ENCODE measurements at regions not wholly inside any gene's neighbourhood (a gene's known extent, or its start where the extent isn't known, plus 50 kb on each side); places are given as distances from the start of the nearest gene placed in this dataset.
A peak's percentile ranks its signal among the peaks of the same experiment; 100 is the strongest.

DNA sequence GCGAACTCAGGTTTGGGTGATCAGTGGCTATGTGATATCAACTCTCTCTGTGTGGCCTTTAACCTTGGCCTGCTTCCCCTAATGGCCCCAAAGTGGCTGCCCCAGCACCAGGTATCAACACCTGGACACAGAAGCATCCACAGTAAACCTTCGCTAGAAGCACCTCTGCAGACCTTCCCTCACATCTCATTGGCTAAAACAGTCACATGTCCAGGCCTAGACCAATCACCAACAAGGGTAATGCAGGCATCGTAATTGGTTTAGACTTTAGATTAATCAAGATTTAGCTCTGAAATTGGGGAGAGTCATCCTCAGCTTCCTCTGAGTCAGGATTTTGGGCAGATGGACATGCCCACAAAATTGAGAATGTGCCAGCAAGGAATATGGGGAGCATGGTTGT is 92.5 kb upstream of the MYL2 start:
- H4K8ac ChIP-seq (ENCODE audit: extremely low read depth, insufficient read depth, low read length), result no peak overlapping the region
- H3K79me1 ChIP-seq (ENCODE audit: low read depth, low read length), result no peaks in the 10 kb centered on the region
- no peaks in the 10 kb centered on the region for H3K4me1 ChIP-seq (replicated peaks in 1 of 4; ENCODE audit: control insufficient read depth in 3 of 4, insufficient read depth in 4 of 4, low read length in 3 of 4)
- H3K56ac ChIP-seq (replicated peaks; ENCODE audit: insufficient read length, low read depth, low read length), result no peak overlapping the region
- no peak overlapping the region for H3K23ac ChIP-seq (ENCODE audit: insufficient read length)
- no peaks in the 10 kb centered on the region for H3K79me2 ChIP-seq (ENCODE audit: control insufficient read depth in 1 of 2, insufficient read depth in 2 of 2, low read length in 2 of 2)
- ChIA-PET CTCF (ENCODE audit: partially characterized antibody) (interaction anchor here (1.1 to 1.5 kb wide), 3 partner anchors 12 to 118 kb away, joined by 3 to 6 read pairs (median 3); no protein-coding TSS in a partner anchor), POLR2A (ENCODE audit: partially characterized antibody) (interaction anchor here (1.0 kb wide), 1 partner anchor 15 kb away, joined by 4 read pairs; no protein-coding TSS in a partner anchor)
- no peaks in the 10 kb centered on the region for H3K9me3 ChIP-seq (ENCODE audit: insufficient read depth in 2 of 2, low read depth in 1 of 2, low read length in 1 of 2)
- no peak overlapping the region for H3K14ac ChIP-seq (ENCODE audit: insufficient read length)
- H3K18ac ChIP-seq (ENCODE audit: extremely low read depth, low read length), result no peak overlapping the region
- no peak overlapping the region for H2BK15ac ChIP-seq (ENCODE audit: low read length)
- FAIRE-seq (no peak), DNase-seq (ENCODE audit: low read depth in 1 of 2, low spot score in 2 of 2) (no peak)
- H2AFZ ChIP-seq (ENCODE audit: low read length), result peak overlapping the region; percentile 6; the same call in 1 of the 2 replicates
- H4K5ac ChIP-seq (ENCODE audit: insufficient read length, low read depth, low read length), result no peak overlapping the region
- no peak overlapping the region for H3K9ac ChIP-seq (replicated peaks in 1 of 4; ENCODE audit: extremely low read depth in 1 of 4, low read depth in 3 of 4, low read length in 3 of 4)
- H4K20me1 ChIP-seq (replicated peaks in 1 of 2; ENCODE audit: control insufficient read depth in 1 of 2, insufficient read depth in 2 of 2, low read length in 2 of 2), result no peaks in the 10 kb centered on the region
- no peak overlapping the region for H3K4me2 ChIP-seq (ENCODE audit: insufficient read depth in 1 of 2, low read depth in 2 of 2, low read length in 2 of 2)
- WGBS, 2 experiments (ENCODE audit: extremely low coverage in 1 of 2, insufficient coverage in 1 of 2, insufficient read length in 1 of 2, insufficient replicate concordance in 2 of 2, low coverage in 1 of 2, low lambda C conversion rate in 2 of 2, missing lambda C conversion rate in 1 of 2), result 91% methylated on average over 3 of the region's 3 CpGs; no CpG with 5 or more reads in 1 of the 2 experiments
- no peak overlapping the region for H2AK5ac ChIP-seq (ENCODE audit: low read depth, low read length)
- TF ChIP-seq USF2 (IDR thresholded peaks at IDR 0.05; ENCODE audit: low read length) (0 out of 2 replicates have a peak, but pooled peaks have one; percentile 42), BCL11A (IDR thresholded peaks at IDR 0.05; ENCODE audit: low read depth in 2 of 2, low read length in 2 of 2) (no peak)
- no peak overlapping the region for H2BK5ac ChIP-seq (ENCODE audit: low read depth, low read length)
- H3K27ac ChIP-seq (ENCODE audit: low read depth, low read length), result no peak overlapping the region
- H3K4ac ChIP-seq (replicated peaks; ENCODE audit: insufficient read length, low read depth, low read length), result no peak overlapping the region
- H2BK20ac ChIP-seq (ENCODE audit: low read length), result no peak overlapping the region
- H2BK12ac ChIP-seq (ENCODE audit: low read depth, low read length), result no peak overlapping the region
- H3K27me3 ChIP-seq (replicated peaks in 1 of 4; ENCODE audit: control insufficient read depth in 3 of 4, extremely low read depth in 1 of 4, insufficient read depth in 3 of 4, low read length in 3 of 4), result peaks cover 0 to under 1% (median 0%) of the 10 kb centered on the region in 4 experiments; a peak in 1 of 7 replicates
- no peak overlapping the region for H4K91ac ChIP-seq (replicated peaks; ENCODE audit: insufficient read length, low read length)
- no peak overlapping the region for H2BK120ac ChIP-seq (replicated peaks; ENCODE audit: low read depth, low read length)
- H3K23me2 ChIP-seq (ENCODE audit: low read depth, low read length), result no peaks in the 10 kb centered on the region
- no peak overlapping the region for H3K4me3 ChIP-seq (ENCODE audit: extremely low read depth in 1 of 4, insufficient read depth in 2 of 4, low read depth in 3 of 4, low read length in 4 of 4)
- no peaks in the 10 kb centered on the region for H3K36me3 ChIP-seq (ENCODE audit: control insufficient read depth in 2 of 4, insufficient read depth in 4 of 4, low read length in 3 of 4)
